Trophoblast cell (in vitro differentiated cells and primary cell): ENCODE measurements at regions not wholly inside any gene's neighbourhood (a gene's known extent, or its start where the extent isn't known, plus 50 kb on each side); places are given as distances from the start of the nearest gene placed in this dataset.

ENCODE experiments used
- DNase-seq, 2 donors: peaks; one replicate each; pipeline ENCODE4 v3.0.0-alpha.2; 2016
- H2AFZ ChIP-seq: 2 replicates; pipeline ENCODE4 v1.6.1; 2013; ENCODE audit warnings: low read length, moderate library complexity, mild to moderate bottlenecking; ENCODE audit not compliant: insufficient read depth, poor library complexity
- H2AK5ac ChIP-seq: 2 replicates; pipeline ENCODE4 v1.6.1; 2013; ENCODE audit warnings: mild to moderate bottlenecking, low read length
- H2BK120ac ChIP-seq: 2 replicates; pipeline ENCODE4 v1.6.1; 2013; ENCODE audit warnings: low read length, mild to moderate bottlenecking, moderate library complexity; ENCODE audit not compliant: insufficient read depth, poor library complexity
- H2BK12ac ChIP-seq: 2 replicates; pipeline ENCODE4 v1.6.1; 2013; ENCODE audit warnings: mild to moderate bottlenecking, low read length, moderate library complexity
- H2BK5ac ChIP-seq: 2 replicates; pipeline ENCODE4 v1.6.1; 2013; ENCODE audit warnings: low read length, low read depth, moderate library complexity, mild to moderate bottlenecking; ENCODE audit not compliant: poor library complexity
- H3K14ac ChIP-seq: 2 replicates; pipeline ENCODE4 v1.6.1; 2013; ENCODE audit warnings: mild to moderate bottlenecking, low read length
- H3K18ac ChIP-seq: 2 replicates; pipeline ENCODE4 v1.6.1; 2013; ENCODE audit warnings: mild to moderate bottlenecking, low read length
- H3K23ac ChIP-seq: 2 replicates; pipeline ENCODE4 v1.6.1; 2013; ENCODE audit warnings: low read length
- H3K27ac ChIP-seq: 2 replicates; pipeline ENCODE4 v1.5.1; 2013; ENCODE audit warnings: low read depth, mild to moderate bottlenecking, inconsistent platforms, low read length, moderate library complexity
- H3K27me3 ChIP-seq: 2 replicates; pipeline ENCODE4 v1.6.1; 2013; ENCODE audit warnings: inconsistent platforms, mild to moderate bottlenecking, low read length, moderate library complexity; ENCODE audit not compliant: insufficient read depth
- H3K36me3 ChIP-seq, 2 experiments: 1 replicate in 1 of 2; 2 replicates in 1 of 2; pipeline ENCODE4 v1.6.1; 2013; ENCODE audit warnings: low read length in 2 of 2, mild to moderate bottlenecking in 2 of 2, moderate library complexity in 1 of 2; ENCODE audit not compliant: insufficient read depth in 2 of 2, control insufficient read depth in 1 of 2
- H3K4ac ChIP-seq: 2 replicates; pipeline ENCODE4 v1.6.1; 2013; ENCODE audit warnings: low read depth, mild to moderate bottlenecking, low read length, moderate library complexity
- H3K4me1 ChIP-seq, 2 experiments: 1 replicate in 1 of 2; 2 replicates in 1 of 2; pipeline ENCODE4 v1.6.1; 2013; ENCODE audit warnings: low read length in 2 of 2, mild to moderate bottlenecking in 2 of 2, moderate library complexity in 1 of 2; ENCODE audit not compliant: insufficient read depth in 2 of 2, control insufficient read depth in 1 of 2
- H3K4me2 ChIP-seq: 2 replicates; pipeline ENCODE4 v1.6.1; 2013; ENCODE audit warnings: inconsistent platforms, mild to moderate bottlenecking, low read length, moderate library complexity
- H3K4me3 ChIP-seq: 2 replicates; pipeline ENCODE4 v1.5.1; 2013; ENCODE audit warnings: mild to moderate bottlenecking, low read depth, low read length, inconsistent platforms
- H3K79me1 ChIP-seq: one replicate; pipeline ENCODE4 v1.6.1; 2013; ENCODE audit warnings: low read length
- H3K79me2 ChIP-seq: 2 replicates; pipeline ENCODE4 v1.6.1; 2013; ENCODE audit warnings: low read length, mild to moderate bottlenecking; ENCODE audit not compliant: control insufficient read depth, insufficient read depth, poor library complexity
- H3K9ac ChIP-seq: 2 replicates; pipeline ENCODE4 v1.6.1; 2013; ENCODE audit warnings: mild to moderate bottlenecking, low read length
- H3K9me3 ChIP-seq: 2 replicates; pipeline ENCODE4 v1.6.1; 2013; ENCODE audit warnings: low read depth, mild to moderate bottlenecking, control low read depth, inconsistent platforms, low read length; ENCODE audit not compliant: insufficient read depth
- H4K12ac ChIP-seq: 2 replicates; pipeline ENCODE4 v1.6.1; 2013; ENCODE audit warnings: low read depth, mild to moderate bottlenecking, low read length, moderate library complexity
- H4K8ac ChIP-seq: 2 replicates; pipeline ENCODE4 v1.6.1; 2013; ENCODE audit warnings: low read depth, mild to moderate bottlenecking, low read length, moderate library complexity
- H4K91ac ChIP-seq: one replicate; pipeline ENCODE4 v1.6.1; 2013; ENCODE audit warnings: low read depth, mild to moderate bottlenecking, low read length, moderate library complexity
- WGBS: extraction: QIAGEN DNeasy Blood & Tissue Kit; methylation state at CpG from one replicate; pipeline ENCODE4 v1.1.7; 2013; ENCODE audit warnings: missing lambda C conversion rate; ENCODE audit not compliant: insufficient read length, insufficient coverage; ENCODE audit errors: extremely low coverage; 5-methylcytosine and 5-hydroxymethylcytosine counted together

DNA sequence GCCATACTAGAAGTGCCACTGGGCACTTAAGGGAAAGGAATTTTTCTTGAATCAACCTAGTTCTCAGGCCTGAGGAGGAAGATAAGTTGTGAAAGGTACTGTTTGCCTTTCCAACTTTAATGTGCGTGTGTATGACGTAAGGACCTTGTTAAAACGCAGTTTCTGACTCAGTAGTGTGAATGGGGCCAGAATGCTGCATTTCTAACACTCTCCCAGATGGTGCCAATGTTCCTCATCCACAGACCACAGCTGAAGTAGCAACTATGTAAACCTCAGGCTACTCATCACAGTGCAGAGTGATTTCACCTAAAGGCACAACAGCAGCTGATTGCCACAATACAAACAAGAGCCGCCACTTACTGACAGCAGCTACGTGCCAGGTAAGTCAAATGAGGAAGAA is 103.6 kb downstream of the OTOL1 start:
- no peak overlapping the region for H3K18ac ChIP-seq

DNA sequence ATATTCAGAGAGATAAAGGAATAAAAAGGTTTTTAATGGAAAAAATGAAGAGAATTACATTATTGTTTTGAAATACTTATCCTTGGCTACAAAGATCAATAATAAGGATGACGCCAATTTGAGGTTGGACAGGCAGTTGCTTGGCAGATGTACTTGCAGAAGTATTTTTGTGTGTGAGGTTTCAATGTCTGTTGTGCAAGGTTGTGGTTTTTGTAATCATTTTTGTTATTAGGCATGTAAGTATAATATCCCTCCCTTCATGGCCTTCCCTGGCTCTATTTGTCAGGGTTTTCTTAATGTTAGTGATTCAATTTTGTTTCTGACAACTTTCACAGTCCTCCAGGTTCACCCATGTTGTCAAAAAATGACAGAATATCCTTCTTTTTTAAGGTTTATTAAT is 105.9 kb downstream of the OTOL1 start:
- no peak overlapping the region for H3K14ac ChIP-seq
- H4K12ac ChIP-seq, result no peak overlapping the region
- H3K36me3 ChIP-seq, result no peaks in the 10 kb centered on the region
- H4K8ac ChIP-seq, result no peak overlapping the region
- no peaks in the 10 kb centered on the region for H3K9me3 ChIP-seq
- no peak overlapping the region for H3K9ac ChIP-seq
- no peak overlapping the region for H2AFZ ChIP-seq
- no peak overlapping the region for H4K91ac ChIP-seq
- H3K4me1 ChIP-seq, result no peaks in the 10 kb centered on the region
- no peak overlapping the region for H2BK12ac ChIP-seq
- no peak overlapping the region for H2AK5ac ChIP-seq
- no peak overlapping the region for H2BK120ac ChIP-seq
- no peaks in the 10 kb centered on the region for H3K79me1 ChIP-seq
- no peak overlapping the region for H2BK5ac ChIP-seq
- DNase-seq, result no peak
- no peak overlapping the region for H3K4ac ChIP-seq
- no peak overlapping the region for H3K4me3 ChIP-seq
- no peak overlapping the region for H3K4me2 ChIP-seq
- H3K23ac ChIP-seq, result no peak overlapping the region
- no peaks in the 10 kb centered on the region for H3K27me3 ChIP-seq
- H3K18ac ChIP-seq, result no peak overlapping the region
- H3K27ac ChIP-seq, result no peak overlapping the region
- no CpG with 5 or more reads among the region's 1 CpG for WGBS
- no peaks in the 10 kb centered on the region for H3K79me2 ChIP-seq

More for the DNA sequence above, 103.6 kb downstream of the OTOL1 start:
- no peak overlapping the region for H4K91ac ChIP-seq
- no peak overlapping the region for H3K4me2 ChIP-seq
- H2BK5ac ChIP-seq, result no peak overlapping the region
- H3K4ac ChIP-seq, result no peak overlapping the region
- WGBS, result no CpG with 5 or more reads among the region's 5 CpGs
- H3K4me3 ChIP-seq, result no peak overlapping the region
- no peaks in the 10 kb centered on the region for H3K79me1 ChIP-seq
- no peak overlapping the region for H2BK12ac ChIP-seq
- no peak overlapping the region for H2AK5ac ChIP-seq
- H2BK120ac ChIP-seq, result no peak overlapping the region
- no peak overlapping the region for H4K8ac ChIP-seq
- H3K36me3 ChIP-seq, result no peaks in the 10 kb centered on the region
- no peak overlapping the region for H3K27ac ChIP-seq
- no peaks in the 10 kb centered on the region for H3K79me2 ChIP-seq
- no peak overlapping the region for H3K23ac ChIP-seq
- H3K14ac ChIP-seq, result no peak overlapping the region
- H2AFZ ChIP-seq, result no peak overlapping the region
- H3K9ac ChIP-seq, result no peak overlapping the region
- DNase-seq, result no peak
- H4K12ac ChIP-seq, result no peak overlapping the region
- H3K27me3 ChIP-seq, result no peaks in the 10 kb centered on the region
- H3K9me3 ChIP-seq, result no peaks in the 10 kb centered on the region
- H3K4me1 ChIP-seq, result no peaks in the 10 kb centered on the region

DNA sequence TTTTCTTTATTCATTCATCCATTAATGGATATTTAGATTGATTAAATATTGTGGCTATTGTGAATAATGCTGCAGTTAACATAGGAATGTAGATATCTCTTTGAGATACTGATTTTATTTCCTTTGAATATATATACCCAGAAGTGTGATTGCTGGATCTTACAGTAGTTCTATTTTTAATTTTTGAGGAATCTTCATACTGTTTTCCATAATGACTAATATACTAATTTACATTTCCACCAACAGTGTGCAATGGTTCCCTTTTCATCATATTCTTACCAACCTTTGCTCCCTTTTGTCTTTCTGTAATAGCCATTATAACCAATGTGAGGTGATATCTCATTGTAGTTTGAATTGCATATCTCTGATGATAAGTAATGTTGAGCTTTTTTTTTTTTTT is 106.3 kb downstream of the OTOL1 start:
- Histone ChIP-seq H3K4me3 (no peak overlapping the region), H3K9ac (no peak overlapping the region), H4K91ac (no peak overlapping the region), H3K36me3 (no peaks in the 10 kb centered on the region), H4K12ac (no peak overlapping the region), H3K4me2 (no peak overlapping the region), H3K79me2 (no peaks in the 10 kb centered on the region), H3K79me1 (no peaks in the 10 kb centered on the region), H3K23ac (no peak overlapping the region), H3K9me3 (no peaks in the 10 kb centered on the region), H3K18ac (no peak overlapping the region), H2BK12ac (no peak overlapping the region), H3K14ac (no peak overlapping the region), H4K8ac (no peak overlapping the region), H2AK5ac (no peak overlapping the region), H2BK120ac (no peak overlapping the region), H2AFZ (no peak overlapping the region), H3K27me3 (no peaks in the 10 kb centered on the region), H3K27ac (no peak overlapping the region), H2BK5ac (no peak overlapping the region), H3K4me1 (no peaks in the 10 kb centered on the region), H3K4ac (no peak overlapping the region)
- DNase-seq, result no peak

DNA sequence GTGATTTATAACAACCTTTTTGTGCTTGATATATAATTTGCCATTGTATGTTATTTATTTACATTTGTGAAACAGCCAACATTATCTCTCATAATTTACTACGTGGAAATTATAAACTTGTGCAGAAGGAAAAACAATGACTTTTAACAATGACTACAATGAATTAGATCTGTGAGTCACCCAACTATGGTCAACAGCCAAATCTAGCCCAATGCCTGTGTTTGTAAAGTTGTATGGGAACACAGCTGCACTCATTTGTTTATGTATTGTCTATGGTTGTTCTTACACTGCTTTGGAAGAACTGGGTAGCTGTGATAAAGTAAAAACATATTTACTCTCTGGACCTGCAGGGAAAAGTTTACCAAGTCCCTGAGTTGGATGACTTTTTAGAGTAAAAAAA is 110.4 kb downstream of the OTOL1 start:
- Histone ChIP-seq H3K79me2 (no peaks in the 10 kb centered on the region), H4K12ac (no peak overlapping the region), H3K9ac (no peak overlapping the region), H3K4me1 (no peaks in the 10 kb centered on the region), H2BK5ac (no peak overlapping the region), H3K14ac (no peak overlapping the region), H4K8ac (no peak overlapping the region), H3K4me2 (no peak overlapping the region), H3K36me3 (no peaks in the 10 kb centered on the region), H3K4me3 (no peak overlapping the region), H3K23ac (no peak overlapping the region), H3K27ac (no peak overlapping the region), H3K79me1 (no peaks in the 10 kb centered on the region), H2AFZ (no peak overlapping the region), H2AK5ac (no peak overlapping the region), H3K18ac (no peak overlapping the region), H2BK12ac (no peak overlapping the region), H4K91ac (no peak overlapping the region), H3K4ac (no peak overlapping the region), H2BK120ac (no peak overlapping the region), H3K27me3 (no peaks in the 10 kb centered on the region), H3K9me3 (no peaks in the 10 kb centered on the region)
- no peak for DNase-seq
- WGBS, result no CpG with 5 or more reads among the region's 1 CpG

- H3K23ac ChIP-seq, result no peak overlapping the region
- H2AK5ac ChIP-seq, result no peak overlapping the region
- no peak for DNase-seq
- H3K79me2 ChIP-seq, result no peaks in the 10 kb centered on the region
- no peak overlapping the region for H4K12ac ChIP-seq
- H2BK120ac ChIP-seq, result no peak overlapping the region
- no peak overlapping the region for H3K4me3 ChIP-seq
- H3K18ac ChIP-seq, result no peak overlapping the region
- H3K27me3 ChIP-seq, result no peaks in the 10 kb centered on the region
- no peak overlapping the region for H2BK5ac ChIP-seq
- H3K4me1 ChIP-seq, result no peaks in the 10 kb centered on the region
- no peak overlapping the region for H4K91ac ChIP-seq
- no CpG with 5 or more reads among the region's 1 CpG for WGBS
- H3K9me3 ChIP-seq, result no peaks in the 10 kb centered on the region
- no peak overlapping the region for H3K9ac ChIP-seq
- no peak overlapping the region for H4K8ac ChIP-seq
- H3K79me1 ChIP-seq, result no peaks in the 10 kb centered on the region
- no peak overlapping the region for H3K4ac ChIP-seq
- no peak overlapping the region for H3K27ac ChIP-seq
- H3K36me3 ChIP-seq, result no peaks in the 10 kb centered on the region
- no peak overlapping the region for H3K4me2 ChIP-seq
- no peak overlapping the region for H3K14ac ChIP-seq
- no peak overlapping the region for H2AFZ ChIP-seq
- H2BK12ac ChIP-seq, result no peak overlapping the region
Measured at GRCh38 chr3:161619351-161619750, 122.7 kb downstream of the OTOL1 start.
